Naive thymus-derived CD4-positive, alpha-beta T cell (primary cell): ENCODE measurements at regions not wholly inside any gene's neighbourhood (a gene's known extent, or its start where the extent isn't known, plus 50 kb on each side); places are given as distances from the start of the nearest gene placed in this dataset.

Experiments used
- ATAC-seq: fragments of 150-1000 bp; cut with Tn5 transposase; 2 replicates; pipeline ENCODE4 v1.10.0; 2021; ENCODE audit warnings: mild to moderate bottlenecking, moderate library complexity
- CTCF ChIA-PET: fragments of 350-600 bp; sonication (Branson Sonifier 250); formaldehyde crosslinking; loops from one replicate; lab custom pipeline; 2021; ENCODE audit warnings: antibody characterized with exemption; lab: Charles Lee
- POLR2A ChIA-PET: fragments of 350-600 bp; sonication (Branson Sonifier 250); formaldehyde crosslinking; loops from one replicate; lab custom pipeline; 2021; ENCODE audit warnings: antibody characterized with exemption, inconsistent platforms; lab: Charles Lee
- DNase-seq, 9 donors: peaks; one replicate each; pipeline versions ENCODE4 v3.0.0 to v3.0.0-alpha.2; 2020 to 2022; ENCODE audit warnings: mixed read lengths in 1 of 9
- H3K27ac ChIP-seq: one replicate; pipeline ENCODE4 v1.7.0; 2013; ENCODE audit warnings: mild to moderate bottlenecking, low read depth, low read length, moderate library complexity
- H3K27me3 ChIP-seq, 2 donors: one replicate each; pipeline ENCODE4 v1.7.0; 2013; ENCODE audit warnings: low read length in 2 of 2, mild to moderate bottlenecking in 2 of 2, moderate library complexity in 2 of 2; ENCODE audit not compliant: control insufficient read depth in 2 of 2, insufficient read depth in 2 of 2
- H3K36me3 ChIP-seq, 3 experiments: 1 replicate in 2 of 3; 2 replicates in 1 of 3; pipeline ENCODE4 v1.7.0; 2013; ENCODE audit warnings: low read length in 3 of 3, mild to moderate bottlenecking in 3 of 3, moderate library complexity in 1 of 3; ENCODE audit not compliant: insufficient read depth in 3 of 3, control insufficient read depth in 2 of 3
- H3K4me1 ChIP-seq, 2 donors: one replicate each; pipeline ENCODE4 v1.7.0; 2013; ENCODE audit warnings: low read length in 2 of 2, mild to moderate bottlenecking in 2 of 2, moderate library complexity in 1 of 2; ENCODE audit not compliant: control insufficient read depth in 2 of 2, insufficient read depth in 2 of 2
- H3K4me3 ChIP-seq: 2 replicates; pipeline ENCODE4 v1.7.0; 2013; ENCODE audit warnings: mild to moderate bottlenecking, low read length
- H3K9me3 ChIP-seq, 3 experiments: 1 replicate in 2 of 3; 2 replicates in 1 of 3; pipeline ENCODE4 v1.7.0; 2013; ENCODE audit warnings: low read length in 3 of 3; ENCODE audit not compliant: control insufficient read depth in 2 of 3
- H3K27ac Mint-ChIP-seq, 9 donors: one replicate each; pipeline ENCODE4 v1.8.0; 2020 to 2022; ENCODE audit warnings: mixed read lengths in 9 of 9, mild to moderate bottlenecking in 8 of 9, moderate library complexity in 5 of 9, inconsistent platforms in 2 of 9
- H3K27me3 Mint-ChIP-seq, 5 donors: one replicate each; pipeline ENCODE4 v1.8.0; 2021 to 2022; ENCODE audit warnings: mixed read lengths in 5 of 5, mild to moderate bottlenecking in 1 of 5
- H3K36me3 Mint-ChIP-seq, 5 donors: one replicate each; pipeline ENCODE4 v1.8.0; 2020 to 2022; ENCODE audit warnings: mixed read lengths in 5 of 5, mild to moderate bottlenecking in 3 of 5, inconsistent platforms in 1 of 5
- H3K4me1 Mint-ChIP-seq, 7 donors: one replicate each; pipeline ENCODE4 v1.8.0; 2020 to 2022; ENCODE audit warnings: mixed read lengths in 7 of 7, mild to moderate bottlenecking in 3 of 7, inconsistent platforms in 1 of 7
- H3K4me3 Mint-ChIP-seq, 10 donors: one replicate each; pipeline ENCODE4 v1.8.0; 2020 to 2022; ENCODE audit warnings: mild to moderate bottlenecking in 10 of 10, mixed read lengths in 10 of 10, moderate library complexity in 6 of 10, inconsistent platforms in 2 of 10
- H3K9me3 Mint-ChIP-seq, 11 donors: one replicate each; pipeline ENCODE4 v1.8.0; 2020 to 2022; ENCODE audit warnings: mixed read lengths in 11 of 11, mild to moderate bottlenecking in 4 of 11, inconsistent platforms in 1 of 11, moderate library complexity in 1 of 11
- intact Hi-C, 2 donors: fragments of 100-400 bp; cut with micrococcal nuclease; formaldehyde crosslinking; loops; one replicate each; pipeline ENCODE4 v1.15.1; 2023

GRCh38 chr1:56189454-56189853 lies 389.9 kb downstream of the PLPP3 start:
- H3K9me3 ChIP-seq, result no peaks in the 10 kb centered on the region
- POLR2A ChIA-PET, result no interaction called here
- no peak overlapping the region for H3K4me3 ChIP-seq
- H3K27me3 ChIP-seq, result no peaks in the 10 kb centered on the region
- DNase-seq, result no peak
- no peaks in the 10 kb centered on the region for H3K4me1 Mint-ChIP-seq
- no peaks in the 10 kb centered on the region for H3K27me3 Mint-ChIP-seq
- H3K4me1 ChIP-seq, result no peaks in the 10 kb centered on the region
- H3K27ac ChIP-seq, result no peak overlapping the region
- CTCF ChIA-PET, result no interaction called here
- no peaks in the 10 kb centered on the region for H3K36me3 ChIP-seq
- H3K9me3 Mint-ChIP-seq, result peaks cover 0 to 3% (median 0%) of the 10 kb centered on the region in 11 donors
- no peak for ATAC-seq
- H3K27ac Mint-ChIP-seq, result no peak overlapping the region
- intact Hi-C loops, result no loop called here
- no peaks in the 10 kb centered on the region for H3K36me3 Mint-ChIP-seq
- no peak overlapping the region for H3K4me3 Mint-ChIP-seq

GRCh38 chr1:56188855-56189254 lies 390.5 kb downstream of the PLPP3 start:
- no peaks in the 10 kb centered on the region for H3K27me3 ChIP-seq
- no peak overlapping the region for H3K4me3 Mint-ChIP-seq
- no peaks in the 10 kb centered on the region for H3K27me3 Mint-ChIP-seq
- DNase-seq (no peak), ATAC-seq (no peak)
- H3K9me3 Mint-ChIP-seq, result peaks cover 0 to 3% (median 0%) of the 10 kb centered on the region in 11 donors
- H3K27ac ChIP-seq, result no peak overlapping the region
- CTCF ChIA-PET, result no interaction called here
- no peaks in the 10 kb centered on the region for H3K4me1 Mint-ChIP-seq
- intact Hi-C loops, result no loop called here
- no peaks in the 10 kb centered on the region for H3K36me3 ChIP-seq
- H3K4me1 ChIP-seq, result no peaks in the 10 kb centered on the region
- no peaks in the 10 kb centered on the region for H3K36me3 Mint-ChIP-seq
- H3K4me3 ChIP-seq, result no peak overlapping the region
- POLR2A ChIA-PET, result no interaction called here
- no peaks in the 10 kb centered on the region for H3K9me3 ChIP-seq
- H3K27ac Mint-ChIP-seq, result no peak overlapping the region

- Mint-ChIP-seq H3K4me3 (no peak overlapping the region), H3K36me3 (no peaks in the 10 kb centered on the region), H3K27me3 (no peaks in the 10 kb centered on the region), H3K9me3 (peaks cover 0 to 3% (median 0%) of the 10 kb centered on the region in 11 donors), H3K27ac (no peak overlapping the region), H3K4me1 (no peaks in the 10 kb centered on the region)
- no peak overlapping the region for H3K27ac ChIP-seq
- no peak for DNase-seq
- H3K36me3 ChIP-seq, result no peaks in the 10 kb centered on the region
- no peaks in the 10 kb centered on the region for H3K4me1 ChIP-seq
- no peaks in the 10 kb centered on the region for H3K9me3 ChIP-seq
- intact Hi-C loops, result no loop called here
- ATAC-seq, result no peak
- H3K27me3 ChIP-seq, result no peaks in the 10 kb centered on the region
- POLR2A ChIA-PET, result no interaction called here
- CTCF ChIA-PET, result no interaction called here
- H3K4me3 ChIP-seq, result no peak overlapping the region
Observed at GRCh38 chr1:56188221-56188620, 391.1 kb downstream of the PLPP3 start.

GRCh38 chr1:56187405-56187804 lies 392.0 kb downstream of the PLPP3 start:
- Histone ChIP-seq H3K4me3 (no peak overlapping the region), H3K36me3 (no peaks in the 10 kb centered on the region), H3K4me1 (no peaks in the 10 kb centered on the region), H3K9me3 (no peaks in the 10 kb centered on the region), H3K27me3 (no peaks in the 10 kb centered on the region), H3K27ac (no peak overlapping the region)
- intact Hi-C loops, result no loop called here
- Mint-ChIP-seq H3K4me3 (no peak overlapping the region), H3K4me1 (no peaks in the 10 kb centered on the region), H3K36me3 (no peaks in the 10 kb centered on the region), H3K27me3 (no peaks in the 10 kb centered on the region), H3K9me3 (peaks cover 0 to 3% (median 0%) of the 10 kb centered on the region in 11 donors), H3K27ac (peak overlapping the region in 1 of 9 donors; percentile 22)
- POLR2A ChIA-PET, result no interaction called here
- no peak for ATAC-seq
- CTCF ChIA-PET, result no interaction called here
- no peak for DNase-seq

GRCh38 chr1:56185493-56185892 lies 393.9 kb downstream of the PLPP3 start:
- ATAC-seq (no peak), DNase-seq (no peak)
- peaks cover 0 to 3% (median 0%) of the 10 kb centered on the region in 11 donors for H3K9me3 Mint-ChIP-seq
- ChIA-PET CTCF (no interaction called here), POLR2A (no interaction called here)
- no peak overlapping the region for H3K4me3 Mint-ChIP-seq
- Histone ChIP-seq H3K36me3 (no peaks in the 10 kb centered on the region), H3K27me3 (no peaks in the 10 kb centered on the region), H3K27ac (no peak overlapping the region), H3K4me3 (no peak overlapping the region), H3K4me1 (no peaks in the 10 kb centered on the region), H3K9me3 (no peaks in the 10 kb centered on the region)
- intact Hi-C loops, result no loop called here
- no peak overlapping the region for H3K27ac Mint-ChIP-seq
- no peaks in the 10 kb centered on the region for H3K4me1 Mint-ChIP-seq
- H3K27me3 Mint-ChIP-seq, result no peaks in the 10 kb centered on the region
- H3K36me3 Mint-ChIP-seq, result no peaks in the 10 kb centered on the region

- H3K4me1 ChIP-seq, result no peaks in the 10 kb centered on the region
- no peaks in the 10 kb centered on the region for H3K9me3 ChIP-seq
- intact Hi-C loops, result no loop called here
- CTCF ChIA-PET, result no interaction called here
- H3K36me3 ChIP-seq, result no peaks in the 10 kb centered on the region
- ATAC-seq, result no peak
- POLR2A ChIA-PET, result no interaction called here
- no peaks in the 10 kb centered on the region for H3K36me3 Mint-ChIP-seq
- no peak for DNase-seq
- no peak overlapping the region for H3K4me3 Mint-ChIP-seq
- H3K27ac Mint-ChIP-seq, result no peak overlapping the region
- H3K4me1 Mint-ChIP-seq, result no peaks in the 10 kb centered on the region
- no peaks in the 10 kb centered on the region for H3K27me3 Mint-ChIP-seq
- no peaks in the 10 kb centered on the region for H3K27me3 ChIP-seq
- no peak overlapping the region for H3K27ac ChIP-seq
- H3K9me3 Mint-ChIP-seq, result peaks cover 0 to 3% (median 0%) of the 10 kb centered on the region in 11 donors
- H3K4me3 ChIP-seq, result no peak overlapping the region
Observed at GRCh38 chr1:56183151-56183550, 396.2 kb downstream of the PLPP3 start.

GRCh38 chr1:56180520-56181190 lies 398.7 kb downstream of the PLPP3 start:
- Histone ChIP-seq H3K36me3 (no peaks in the 10 kb centered on the region), H3K27ac (no peak overlapping the region), H3K27me3 (no peaks in the 10 kb centered on the region), H3K4me1 (no peaks in the 10 kb centered on the region), H3K9me3 (no peaks in the 10 kb centered on the region), H3K4me3 (no peak overlapping the region)
- Mint-ChIP-seq H3K9me3 (peaks cover 0 to 1% (median 0%) of the 10 kb centered on the region in 11 donors), H3K4me1 (no peaks in the 10 kb centered on the region), H3K4me3 (no peak overlapping the region), H3K27ac (no peak overlapping the region), H3K36me3 (no peaks in the 10 kb centered on the region), H3K27me3 (peaks cover 0 to 5% (median 0%) of the 10 kb centered on the region in 5 donors)
- DNase-seq (no peak), ATAC-seq (no peak)
- ChIA-PET POLR2A (no interaction called here), CTCF (no interaction called here)
- intact Hi-C loops, result no loop called here
